HG03139 (cell line): ENCODE measurements at regions not wholly inside any gene's neighbourhood (a gene's known extent, or its start where the extent isn't known, plus 50 kb on each side); places are given as distances from the start of the nearest gene placed in this dataset.
"Not testable (repeated sequence)": the region's sequence is repeated elsewhere in the genome, so short reads cannot be mapped to it uniquely, and the experiment has no call there.

Experiments
- ATAC-seq: cut with Tn5 transposase; IDR thresholded peaks from one replicate; pipeline ENCODE4 v1.9.1; 2021; ENCODE audit not compliant: unreplicated experiment

DNA sequence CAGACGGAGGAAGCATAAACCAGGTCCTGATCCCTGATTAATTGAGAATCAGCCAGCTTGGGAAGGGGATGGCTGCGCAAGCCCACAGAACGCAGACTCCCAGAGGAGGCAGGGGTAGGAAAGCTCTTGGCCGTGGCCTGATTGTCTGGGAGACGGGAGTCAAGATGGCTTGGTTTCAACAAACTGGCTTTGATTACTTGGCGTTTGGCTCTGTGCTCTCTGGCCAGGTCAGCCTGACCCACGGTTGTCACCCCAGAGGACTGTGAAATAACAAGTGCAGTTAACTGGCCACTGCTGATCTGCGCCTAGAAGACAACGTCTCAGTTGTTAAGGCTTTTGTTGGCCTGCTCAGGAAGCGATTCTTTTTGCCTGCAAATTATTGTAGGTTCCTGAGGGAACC is 387.0 kb upstream of the PROK2 start:
- ATAC-seq: no peak

DNA sequence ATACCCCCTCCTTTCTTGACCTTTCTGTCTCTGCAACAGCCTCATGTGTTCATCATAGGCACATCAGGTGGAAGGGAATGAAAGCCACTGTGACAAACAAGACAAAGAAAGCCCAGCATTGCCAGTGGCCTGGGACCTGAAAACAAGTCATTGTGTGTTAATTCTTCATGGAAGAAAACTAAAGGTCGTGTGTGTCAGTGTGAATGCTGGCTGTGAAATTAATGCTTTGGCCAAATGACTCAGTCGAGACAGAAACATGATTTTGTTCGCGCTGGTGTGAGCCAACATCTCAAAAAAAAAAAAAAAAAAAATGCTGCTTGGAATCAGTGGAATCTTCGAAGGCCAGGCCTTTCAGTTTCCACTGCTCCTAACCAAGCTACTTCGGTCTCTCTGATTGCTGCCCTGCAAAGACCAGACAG is 386.5 kb upstream of the PROK2 start:
- ATAC-seq: no peak

DNA sequence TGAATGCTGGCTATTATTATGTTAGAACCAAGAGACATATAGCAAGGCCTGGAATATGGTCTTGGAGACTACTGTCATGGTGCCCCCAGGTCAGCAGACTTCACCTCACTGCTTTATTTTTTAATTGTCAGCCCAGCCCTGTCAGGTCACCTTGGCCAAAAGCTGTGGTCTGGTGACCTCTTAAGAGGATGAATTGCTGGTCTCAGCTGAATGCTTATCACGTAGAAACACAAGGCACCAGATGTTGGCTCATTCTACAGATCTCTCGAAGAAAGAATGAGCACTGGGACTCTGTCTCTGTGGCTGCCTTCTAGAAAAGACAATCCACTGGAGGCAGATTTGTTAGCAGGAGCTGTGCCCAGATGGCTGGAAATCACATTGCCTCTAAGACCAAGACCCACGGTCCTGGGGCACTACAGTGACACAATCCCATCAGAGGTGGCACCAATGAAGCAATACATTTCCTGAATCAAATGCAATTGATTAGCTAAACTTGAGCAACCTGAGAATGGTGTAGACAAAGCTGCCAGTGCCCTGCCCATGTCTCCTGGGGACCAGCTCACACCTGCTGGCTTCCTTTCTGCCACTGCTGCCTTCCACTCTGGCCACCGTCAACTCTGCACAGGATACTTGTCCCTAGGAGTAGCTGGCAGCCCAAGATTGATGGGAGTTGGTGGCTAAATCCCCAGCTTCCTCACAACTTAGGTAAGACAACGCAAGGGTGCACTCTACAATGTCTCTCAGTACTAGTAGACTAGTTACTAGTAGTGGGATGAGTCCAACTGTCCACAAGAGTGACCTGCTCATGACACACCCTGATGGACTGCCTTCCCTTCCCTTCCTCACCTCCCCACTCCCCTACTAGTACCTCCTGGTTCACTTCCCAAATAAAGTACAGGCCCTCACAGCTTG is 384.9 kb upstream of the PROK2 start:
- ATAC-seq: no peak

DNA sequence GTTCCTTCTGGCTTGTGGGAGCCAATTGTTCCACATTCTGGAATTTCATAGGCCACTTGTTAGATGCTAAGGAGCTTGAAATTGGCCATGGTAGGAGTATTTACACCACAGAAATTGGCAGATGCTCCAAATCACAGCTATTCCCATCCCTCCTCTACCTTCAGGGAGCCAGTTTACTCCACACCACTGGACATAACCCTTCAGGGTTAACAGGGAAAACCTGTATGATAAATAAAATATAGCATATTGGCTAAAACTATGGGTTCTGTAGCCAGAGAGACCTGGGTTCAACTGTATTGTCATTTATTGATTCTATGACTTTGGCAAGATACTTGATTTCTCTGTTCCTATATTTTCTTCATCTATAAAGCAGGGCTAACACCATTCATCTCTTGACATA is 384.2 kb upstream of the PROK2 start:
- ATAC-seq: no peak

DNA sequence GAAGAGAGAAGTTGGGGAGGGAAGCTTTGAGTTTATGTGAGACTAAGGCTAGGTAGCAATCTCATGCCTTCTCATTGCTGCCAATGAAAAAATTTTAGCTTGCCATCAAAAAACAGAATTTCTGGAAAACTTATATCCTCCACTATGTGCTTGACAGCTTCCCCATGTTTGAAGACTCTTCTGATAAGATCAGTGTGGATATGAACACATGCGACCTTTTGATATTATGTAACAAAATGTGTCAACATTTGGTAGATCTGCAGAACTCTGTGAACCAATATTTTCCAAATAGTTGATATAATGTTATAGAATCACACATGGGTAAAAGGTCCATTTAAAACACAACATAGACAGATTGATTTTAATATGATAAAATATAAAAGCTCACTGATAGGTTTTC is 380.9 kb upstream of the PROK2 start:
- no peak for ATAC-seq

DNA sequence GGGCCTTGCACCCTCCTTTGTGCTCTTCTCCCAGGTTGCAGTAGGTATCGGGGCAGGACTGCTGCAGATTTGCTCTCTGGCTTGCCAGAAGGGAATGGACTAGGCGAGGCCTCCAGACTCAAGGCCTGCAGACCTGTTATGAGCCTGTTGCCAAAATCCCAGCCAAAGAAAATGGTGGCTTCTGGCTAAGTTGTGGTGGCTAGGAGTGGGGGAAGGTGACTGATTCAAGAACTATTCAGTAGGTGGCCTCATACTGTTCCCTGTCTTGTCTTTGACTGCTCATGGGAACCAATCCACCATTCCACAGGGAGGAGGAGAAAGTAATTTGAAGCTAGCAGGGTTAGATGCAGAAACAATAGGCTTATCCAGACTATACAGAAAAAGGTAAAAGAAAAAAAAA is 380.4 kb upstream of the PROK2 start:
- no peak for ATAC-seq

DNA sequence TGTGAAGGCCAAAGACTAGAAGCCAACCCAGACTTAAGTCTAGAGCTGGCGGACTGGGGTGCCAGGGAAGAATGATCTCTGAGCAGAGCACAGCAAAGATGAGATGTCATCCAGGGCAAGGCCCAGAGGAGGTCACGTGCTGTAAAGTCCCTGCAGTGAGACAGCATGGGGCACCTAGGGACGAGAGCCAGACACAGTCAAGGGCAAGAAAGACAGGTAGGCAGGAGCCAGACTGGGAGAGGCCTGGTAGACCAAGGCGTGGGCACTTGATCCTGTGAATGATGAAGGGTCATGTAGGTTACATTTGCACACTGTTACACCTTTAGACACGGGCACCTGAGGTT is 379.7 kb upstream of the PROK2 start:
- no peak for ATAC-seq

DNA sequence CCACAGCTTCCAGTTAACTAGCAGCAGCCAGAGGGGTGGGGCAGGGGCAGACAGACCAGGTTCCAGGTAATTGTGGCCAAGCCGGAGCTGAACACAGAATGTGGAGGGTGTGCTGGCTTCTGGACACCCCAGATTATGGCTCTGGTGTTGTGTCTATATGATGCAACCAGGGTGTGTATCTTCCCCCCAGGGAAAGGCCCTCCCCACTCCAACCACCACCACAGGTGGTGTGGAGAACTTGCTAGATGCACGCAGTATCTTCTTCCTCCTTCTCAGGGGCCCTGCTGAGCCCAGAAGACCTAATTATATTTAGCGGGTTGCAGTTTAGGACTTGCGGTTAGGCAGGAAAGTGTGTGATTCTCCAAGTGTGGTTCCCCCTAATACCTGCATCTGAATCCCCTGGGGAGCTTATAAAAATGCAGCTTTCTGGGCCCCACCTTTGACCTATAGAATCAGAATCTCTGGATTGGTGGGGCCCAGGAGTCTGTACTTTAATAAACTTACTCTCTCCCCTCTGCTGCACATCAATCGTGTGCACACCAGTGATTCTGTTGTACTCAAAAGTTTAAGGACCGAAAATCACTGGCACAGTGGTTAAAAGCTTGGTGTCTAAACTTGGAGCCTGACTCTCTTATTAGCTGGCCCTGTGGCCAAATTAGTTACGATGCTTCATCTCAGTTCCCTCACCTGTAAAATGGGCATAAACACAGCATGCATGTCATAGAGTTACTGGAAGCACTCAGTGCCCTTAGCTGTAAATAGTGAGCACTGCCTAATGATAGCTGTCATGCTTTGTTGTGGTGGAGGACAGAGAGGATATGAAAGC is 379.1 kb upstream of the PROK2 start:
- peak; percentile 83 for ATAC-seq

DNA sequence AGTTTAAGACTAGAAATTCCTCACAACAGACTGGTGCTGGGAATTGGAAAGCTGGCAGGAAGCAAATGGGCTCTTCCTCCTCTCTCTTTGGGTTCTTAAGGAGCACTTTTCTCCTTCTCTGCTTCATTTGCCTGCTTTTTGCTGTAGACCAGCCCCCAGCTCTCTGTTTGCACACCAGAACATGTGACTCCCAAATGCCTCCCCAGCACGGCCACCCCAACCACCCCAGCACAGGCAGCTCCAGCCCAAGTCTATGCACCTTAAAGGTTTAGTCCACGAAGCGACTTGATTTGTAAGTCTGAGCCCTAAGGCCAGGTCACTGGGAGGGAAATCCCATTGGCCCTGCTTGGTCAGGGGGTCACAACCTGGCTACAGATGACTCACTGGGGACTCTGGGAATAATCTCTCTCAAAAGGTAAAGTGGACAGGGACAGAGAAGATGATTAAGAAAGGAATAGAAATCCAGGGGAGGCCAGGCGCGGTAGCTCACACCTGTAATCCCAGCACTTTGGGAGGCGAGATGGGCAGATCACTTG is 377.8 kb upstream of the PROK2 start:
- ATAC-seq: no peak

DNA sequence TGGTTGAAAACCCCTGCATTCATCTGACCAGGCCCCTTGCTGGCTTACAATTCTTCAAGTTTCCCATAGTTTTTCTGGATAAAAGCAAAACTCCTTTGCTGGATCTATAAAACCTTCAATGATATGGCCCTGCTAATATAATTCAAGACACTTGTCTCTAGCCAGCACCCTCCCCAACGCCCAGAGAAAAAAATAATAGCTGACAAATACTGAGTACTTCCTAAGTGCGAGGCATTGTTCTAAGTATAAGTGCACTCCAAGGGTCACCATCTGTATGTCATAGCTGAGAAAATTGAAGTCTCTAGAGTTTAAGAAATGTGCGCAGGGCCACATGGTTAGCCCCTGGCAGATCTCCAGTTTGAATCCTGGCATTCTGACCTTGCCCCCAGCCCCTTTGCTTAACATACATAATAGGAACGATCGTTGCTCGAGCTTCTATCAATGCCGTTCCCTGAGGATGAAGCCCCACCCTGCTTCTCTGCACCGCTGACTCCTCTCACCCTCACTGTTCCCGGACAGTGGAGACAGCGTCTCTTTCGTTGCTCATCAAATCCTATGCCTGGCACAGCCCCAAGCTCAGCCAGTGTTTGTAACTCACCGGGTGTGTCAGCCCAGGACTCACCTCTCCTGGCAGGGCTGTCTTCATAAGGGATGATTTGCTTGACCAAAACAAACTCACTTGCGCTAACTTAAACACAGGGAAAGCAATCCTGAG is 377.1 kb upstream of the PROK2 start:
- ATAC-seq: no peak

DNA sequence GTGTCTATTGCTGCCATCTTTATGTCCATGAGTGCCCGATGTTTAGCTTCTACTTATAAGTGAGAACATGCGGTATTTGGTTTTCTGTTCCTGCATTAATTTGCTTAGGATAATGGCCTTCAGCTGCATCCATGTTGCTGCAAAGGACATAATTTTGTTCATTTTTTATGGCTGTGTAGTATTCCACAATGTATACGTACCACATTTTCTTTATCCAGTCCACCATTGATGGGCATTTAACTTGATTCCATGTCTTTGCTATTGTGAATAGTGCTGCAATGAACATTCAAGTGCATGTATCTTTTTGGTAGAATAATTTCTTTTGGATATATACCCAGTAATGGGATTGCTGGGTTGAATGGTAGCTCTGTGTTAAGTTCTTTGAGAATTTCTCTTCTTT is 376.3 kb upstream of the PROK2 start:
- not testable (repeated sequence) for ATAC-seq

DNA sequence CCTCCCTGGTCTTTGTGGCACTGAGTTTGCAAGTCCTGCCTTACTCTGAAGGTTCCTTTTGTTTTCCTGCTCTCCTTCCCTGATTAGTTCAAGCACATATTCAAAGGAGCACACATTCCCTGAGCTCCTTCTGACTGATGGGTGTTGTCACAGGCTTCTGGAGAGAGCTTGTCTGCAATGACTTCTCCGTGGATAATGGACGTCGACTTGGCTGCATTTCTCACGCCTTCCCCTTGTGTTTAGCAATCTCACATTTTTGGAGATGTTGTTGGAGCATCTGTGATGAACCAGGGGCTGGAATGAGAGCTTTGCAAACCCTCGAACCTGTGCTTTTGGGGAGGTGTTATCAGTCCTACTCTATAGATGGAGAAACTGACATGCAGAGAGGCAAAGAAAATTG is 375.4 kb upstream of the PROK2 start:
- no peak for ATAC-seq

DNA sequence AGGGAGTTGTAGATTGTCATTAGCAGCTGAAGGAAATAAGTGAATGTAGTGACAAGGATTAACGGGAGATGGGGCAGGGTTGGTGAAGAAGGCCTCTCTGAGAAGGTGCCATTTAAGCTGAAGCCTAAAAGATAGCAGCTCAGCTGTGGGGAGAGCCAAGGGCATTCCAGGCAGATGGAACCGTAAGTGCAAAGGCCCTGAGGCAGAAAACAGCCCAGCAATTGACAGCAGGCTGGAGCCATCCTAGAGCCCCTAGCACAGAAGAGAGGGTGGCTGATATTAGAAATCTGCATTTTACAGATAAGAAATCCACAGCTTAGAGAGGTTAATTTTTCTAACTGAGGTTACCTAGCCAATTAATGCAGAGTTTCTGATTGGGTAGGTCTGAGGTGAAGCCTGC is 374.5 kb upstream of the PROK2 start:
- no peak for ATAC-seq

DNA sequence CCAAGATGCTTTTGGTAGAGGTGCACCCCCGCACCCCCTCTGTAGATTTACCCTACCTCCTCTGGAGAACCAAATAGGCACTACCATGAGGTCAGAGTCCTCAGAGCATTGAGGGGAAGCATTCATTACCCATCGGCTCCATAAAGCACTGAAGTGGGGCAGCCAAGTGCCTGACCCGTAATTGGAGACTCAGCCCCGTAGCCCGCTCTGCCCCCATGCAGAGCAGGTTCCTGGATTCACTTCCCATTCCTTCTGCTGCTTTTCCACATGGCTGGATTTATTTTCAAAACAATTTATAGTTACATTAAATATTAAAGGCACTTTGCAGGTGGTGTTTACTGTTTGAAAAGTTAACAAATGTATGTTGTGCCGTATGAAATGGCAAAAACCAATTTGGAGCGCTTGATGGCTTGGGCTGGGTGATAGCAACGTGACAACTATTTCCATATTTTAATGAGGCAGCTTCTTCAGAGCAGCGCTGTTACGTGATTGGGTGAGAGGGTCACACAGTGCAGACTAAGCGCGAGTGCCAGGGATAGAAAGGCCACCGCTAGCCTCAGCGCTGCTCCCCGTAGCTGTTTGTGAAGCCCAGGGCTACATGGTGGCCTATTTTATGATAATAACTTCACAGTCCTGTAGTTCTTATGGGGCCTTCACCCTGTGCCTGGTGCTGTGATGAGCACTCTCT is 373.8 kb upstream of the PROK2 start:
- no peak for ATAC-seq

DNA sequence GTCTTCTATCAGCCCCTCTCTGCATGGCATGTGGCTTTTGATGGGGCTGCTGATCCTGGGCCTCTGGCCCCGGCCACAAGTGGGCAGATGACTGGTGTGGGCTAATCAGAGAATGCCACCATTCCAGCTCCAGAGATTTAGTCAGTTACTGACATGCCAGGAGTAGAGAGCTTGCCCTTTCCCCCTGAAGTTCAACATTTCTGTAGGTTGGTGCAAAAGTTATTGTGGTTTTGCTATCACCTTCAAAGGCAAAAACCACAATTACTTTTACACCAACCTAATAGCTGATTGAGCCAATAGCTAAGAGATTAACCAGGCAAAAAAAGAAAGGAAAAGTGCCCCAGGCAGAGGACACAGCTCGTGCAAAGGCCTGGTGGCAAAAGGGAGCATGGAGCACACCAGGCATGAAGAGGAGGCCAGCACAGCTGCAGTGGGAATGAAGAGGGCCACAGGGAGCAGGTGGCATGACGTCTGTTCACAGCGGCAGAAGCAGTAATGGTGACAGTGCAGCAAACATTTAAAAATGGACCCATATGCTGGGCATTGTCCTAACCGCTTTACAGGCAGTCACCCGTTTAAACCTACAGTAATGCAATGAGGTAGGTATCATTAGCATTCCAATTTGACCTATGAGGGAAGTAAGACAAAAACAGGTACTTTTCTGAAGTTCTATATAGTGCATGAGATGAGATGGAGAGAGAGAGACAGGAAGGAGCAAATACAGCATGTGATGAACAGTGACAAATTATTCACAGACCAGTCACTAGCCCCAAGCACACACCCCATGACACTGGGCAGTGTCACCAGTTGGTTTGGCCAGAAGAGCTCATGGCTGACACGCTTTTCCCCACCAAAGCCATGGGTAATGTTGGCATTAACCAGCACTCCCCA is 373.0 kb upstream of the PROK2 start:
- ATAC-seq: no peak

DNA sequence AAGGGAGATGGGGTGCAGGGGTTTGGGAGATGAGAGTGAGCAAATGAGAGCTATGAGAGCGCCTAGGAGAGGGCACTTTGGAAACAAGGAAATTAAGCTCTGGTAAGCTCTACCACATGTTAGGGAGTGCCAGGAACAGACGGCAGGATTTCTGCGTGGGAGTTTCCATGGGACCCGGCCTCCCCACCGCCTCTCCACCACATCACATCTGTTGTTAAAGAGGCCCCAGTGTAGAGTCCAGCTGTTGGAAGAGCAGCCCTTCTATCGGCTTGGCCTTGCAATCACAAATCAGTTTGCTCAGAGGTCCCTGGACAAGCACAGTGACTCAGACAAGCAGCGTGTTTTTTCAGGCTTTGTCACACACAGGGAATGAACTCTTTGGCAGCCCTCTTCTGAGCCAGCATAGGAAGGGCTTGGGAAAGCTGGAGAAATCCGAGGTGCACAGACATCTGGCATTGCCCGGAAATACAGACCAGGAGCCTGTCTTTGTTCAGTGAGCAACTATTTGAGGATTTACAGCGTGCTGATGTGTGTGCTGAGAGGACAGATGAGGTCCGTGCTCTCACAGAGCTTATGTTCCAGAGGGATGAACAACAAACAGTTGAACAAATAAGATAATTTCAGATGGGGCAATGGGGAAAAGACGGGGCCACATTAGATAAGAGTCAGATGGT is 370.6 kb upstream of the PROK2 start:
- no peak for ATAC-seq

DNA sequence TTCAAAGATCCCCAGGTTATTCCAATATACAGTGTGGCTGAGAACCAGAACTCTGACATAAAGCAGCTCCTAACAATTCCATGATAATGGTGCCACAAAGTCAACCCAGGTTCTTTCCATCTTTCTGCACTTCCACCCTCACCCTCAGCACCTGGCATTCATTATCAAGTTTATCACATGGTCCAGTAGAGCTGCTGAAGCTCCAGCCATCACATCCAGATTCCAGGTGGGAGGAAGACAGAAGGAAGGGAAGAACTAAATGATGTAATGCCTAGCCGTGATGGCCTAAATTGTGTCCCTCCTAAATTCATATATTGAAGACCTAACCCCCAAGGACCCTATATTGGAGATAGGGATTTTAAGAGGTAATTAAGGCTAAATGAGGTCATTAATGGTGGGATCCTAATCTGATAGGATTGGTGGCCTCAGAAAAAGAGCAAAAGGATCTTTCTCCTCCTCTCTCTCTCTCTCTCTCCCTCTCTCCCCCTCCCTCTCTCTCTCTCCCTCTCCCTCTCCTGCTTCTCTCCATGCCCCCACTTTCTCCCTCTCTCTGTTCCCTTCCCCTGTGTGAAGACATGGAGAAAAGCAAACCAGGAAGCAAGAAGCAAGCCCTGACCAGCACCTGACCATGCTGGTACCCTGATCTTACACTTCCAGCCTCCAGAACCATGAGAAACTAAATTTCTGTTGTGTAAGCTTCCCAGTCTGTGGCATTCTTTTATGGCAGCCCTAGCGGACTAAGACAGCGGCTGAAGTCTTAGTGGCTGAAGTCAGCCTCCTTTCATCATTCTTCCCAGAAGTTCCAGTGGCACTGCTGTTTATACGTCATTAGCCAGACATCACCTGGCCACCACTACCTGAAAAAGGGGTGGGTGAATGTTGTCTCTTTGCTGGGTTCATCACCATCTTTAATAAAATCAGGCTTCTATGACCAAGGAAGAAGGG is 369.7 kb upstream of the PROK2 start:
- no peak for ATAC-seq
